Left lung (tissue), 4 donors: ENCODE measurements at regions not wholly inside any gene's neighbourhood (a gene's known extent, or its start where the extent isn't known, plus 50 kb on each side); places are given as distances from the start of the nearest gene placed in this dataset.

Experiments used
- ATAC-seq: fragments of 200-7000 bp; cut with Tn5 transposase; one replicate; pipeline ENCODE4 v1.9.1; 2020; ENCODE audit warnings: moderate library complexity
- DNase-seq, 4 donors: peaks; one replicate each; pipeline ENCODE4 v3.0.0-alpha.2; 2013 to 2020
- H3K27ac ChIP-seq, 2 donors: fragments of 200-600 bp; sonication (generic) in 1 of 2; one replicate each; pipeline versions ENCODE4 v1.5.0 to v1.8.0; 2020 to 2021
- H3K27me3 ChIP-seq, 2 donors: fragments of 200-600 bp; sonication (generic) in 1 of 2; one replicate each; pipeline versions ENCODE4 v1.5.0 to v1.8.0; 2020 to 2021
- H3K36me3 ChIP-seq, 2 donors: fragments of 200-600 bp; sonication (generic) in 1 of 2; one replicate each; pipeline versions ENCODE4 v1.5.0 to v1.8.0; 2020 to 2021
- H3K4me1 ChIP-seq, 2 donors: fragments of 200-600 bp; one replicate each; pipeline ENCODE4 v1.8.0; 2021
- H3K4me3 ChIP-seq, 2 donors: fragments of 200-600 bp; sonication (generic) in 1 of 2; one replicate each; pipeline versions ENCODE4 v1.5.0 to v1.8.0; 2020 to 2021; ENCODE audit warnings: mild to moderate bottlenecking in 1 of 2
- H3K9me3 ChIP-seq, 2 donors: fragments of 200-600 bp; sonication (generic) in 1 of 2; one replicate each; pipeline versions ENCODE4 v1.5.0 to v1.8.0; 2020 to 2021
- CTCF ChIP-seq, 2 donors: fragments of 200-600 bp; sonication (generic) in 1 of 2; IDR thresholded peaks; one replicate each; pipeline versions ENCODE4 v1.5.0 to v1.8.0; 2021; ENCODE audit warnings: antibody characterized with exemption in 2 of 2
- intact Hi-C, 2 donors: fragments of 100-400 bp; cut with DNase I; formaldehyde crosslinking; loops; one replicate each; pipeline versions ENCODE4 v1.11.2 to v1.14.2; 2022
- donor health status: DM: no; HTN: yes; CAD: no.
- donor health status: DM: no; HTN: no; CAD: no.

GRCh38 chr7:88485821-88486220 lies 179.1 kb upstream of the STEAP4 start:
- intact Hi-C loops, result no loop called here
- Histone ChIP-seq H3K36me3 (no peaks in the 10 kb centered on the region), H3K27ac (no peak overlapping the region), H3K4me3 (no peak overlapping the region), H3K9me3 (no peaks in the 10 kb centered on the region), H3K4me1 (no peaks in the 10 kb centered on the region), H3K27me3 (no peaks in the 10 kb centered on the region)
- no peak for ATAC-seq
- DNase-seq, result peak in 1 of 4 donors; percentile 7
- TF ChIP-seq CTCF (IDR thresholded peaks at IDR 0.05), result no peak

GRCh38 chr7:88484551-88484950 lies 177.9 kb upstream of the STEAP4 start:
- Histone ChIP-seq H3K27ac (no peak overlapping the region), H3K4me3 (no peak overlapping the region), H3K9me3 (no peaks in the 10 kb centered on the region), H3K36me3 (no peaks in the 10 kb centered on the region), H3K4me1 (no peaks in the 10 kb centered on the region), H3K27me3 (no peaks in the 10 kb centered on the region)
- intact Hi-C loops, result no loop called here
- ATAC-seq, result no peak
- TF ChIP-seq CTCF (IDR thresholded peaks at IDR 0.05), result no peak
- DNase-seq, result no peak

- ATAC-seq (no peak), DNase-seq (peak in 1 of 4 donors; percentile 5)
- no peak for TF ChIP-seq CTCF (IDR thresholded peaks at IDR 0.05)
- Histone ChIP-seq H3K4me1 (no peaks in the 10 kb centered on the region), H3K27me3 (no peaks in the 10 kb centered on the region), H3K27ac (no peak overlapping the region), H3K4me3 (no peak overlapping the region), H3K36me3 (no peaks in the 10 kb centered on the region), H3K9me3 (no peaks in the 10 kb centered on the region)
- intact Hi-C loops, result no loop called here
Observed at GRCh38 chr7:88480896-88481295, 174.2 kb upstream of the STEAP4 start.

- Histone ChIP-seq H3K4me3 (no peak overlapping the region), H3K36me3 (no peaks in the 10 kb centered on the region), H3K27ac (no peak overlapping the region), H3K27me3 (no peaks in the 10 kb centered on the region), H3K4me1 (no peaks in the 10 kb centered on the region), H3K9me3 (no peaks in the 10 kb centered on the region)
- ATAC-seq, result no peak
- TF ChIP-seq CTCF (IDR thresholded peaks at IDR 0.05), result no peak
- no peak for DNase-seq
- intact Hi-C loops, result no loop called here
Observed at GRCh38 chr7:88480271-88480670, 173.6 kb upstream of the STEAP4 start.

- ATAC-seq (no peak), DNase-seq (no peak)
- Histone ChIP-seq H3K27me3 (no peaks in the 10 kb centered on the region), H3K9me3 (no peaks in the 10 kb centered on the region), H3K36me3 (no peaks in the 10 kb centered on the region), H3K4me1 (no peaks in the 10 kb centered on the region), H3K27ac (no peak overlapping the region), H3K4me3 (no peak overlapping the region)
- no peak for TF ChIP-seq CTCF (IDR thresholded peaks at IDR 0.05)
- intact Hi-C loops, result no loop called here
Observed at GRCh38 chr7:88477976-88478375, 171.3 kb upstream of the STEAP4 start.
